ENCODE measurements at regions not wholly inside any gene's neighbourhood (a gene's known extent, or its start where the extent isn't known, plus 50 kb on each side); places are given as distances from the start of the nearest gene placed in this dataset.

DNA sequence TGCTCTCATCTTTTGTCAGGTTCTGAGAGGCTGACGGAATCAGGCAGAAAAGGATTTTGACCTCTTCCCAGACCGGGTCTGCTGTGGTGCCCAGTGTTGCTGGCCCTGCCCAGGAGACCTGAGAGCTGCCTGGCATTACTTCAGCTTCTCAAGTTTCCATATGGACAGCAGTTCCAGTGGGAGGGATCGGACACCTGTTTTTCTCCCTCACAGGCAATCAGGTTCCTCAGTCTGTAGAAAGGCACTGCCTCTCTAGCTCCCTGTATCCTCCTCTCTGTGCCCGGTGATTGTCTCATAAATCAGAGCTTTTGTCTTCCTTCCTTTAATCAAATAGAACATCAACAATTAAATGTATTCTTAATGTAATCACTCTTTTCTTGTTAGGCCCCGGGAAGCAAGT, 198.7 kb downstream of the SEMA6A start:
- Histone ChIP-seq H3K4me1 (ENCODE audit: insufficient read depth, low read length) (no peaks in the 10 kb centered on the region), H3K4me3 (ENCODE audit: insufficient read depth, low read length) (no peak overlapping the region), H3K9me3 (ENCODE audit: low read depth, low read length) (no peaks in the 10 kb centered on the region), H3K27ac (ENCODE audit: low read depth, low read length) (no peak overlapping the region), H2AFZ (ENCODE audit: low read length) (no peak overlapping the region), H4K20me1 (ENCODE audit: insufficient read depth, low read length) (no peaks in the 10 kb centered on the region), H3K79me2 (ENCODE audit: insufficient read depth, low read length) (no peaks in the 10 kb centered on the region), H3K4me2 (ENCODE audit: insufficient read depth, low read length) (no peak overlapping the region), H3K36me3 (ENCODE audit: insufficient read depth, low read length) (no peaks in the 10 kb centered on the region), H3K27me3 (ENCODE audit: insufficient read depth, low read length) (no peaks in the 10 kb centered on the region)
- no peak for DNase-seq (ENCODE audit: insufficient read length, low spot score, missing footprints)
- TF ChIP-seq, protein P1, sequence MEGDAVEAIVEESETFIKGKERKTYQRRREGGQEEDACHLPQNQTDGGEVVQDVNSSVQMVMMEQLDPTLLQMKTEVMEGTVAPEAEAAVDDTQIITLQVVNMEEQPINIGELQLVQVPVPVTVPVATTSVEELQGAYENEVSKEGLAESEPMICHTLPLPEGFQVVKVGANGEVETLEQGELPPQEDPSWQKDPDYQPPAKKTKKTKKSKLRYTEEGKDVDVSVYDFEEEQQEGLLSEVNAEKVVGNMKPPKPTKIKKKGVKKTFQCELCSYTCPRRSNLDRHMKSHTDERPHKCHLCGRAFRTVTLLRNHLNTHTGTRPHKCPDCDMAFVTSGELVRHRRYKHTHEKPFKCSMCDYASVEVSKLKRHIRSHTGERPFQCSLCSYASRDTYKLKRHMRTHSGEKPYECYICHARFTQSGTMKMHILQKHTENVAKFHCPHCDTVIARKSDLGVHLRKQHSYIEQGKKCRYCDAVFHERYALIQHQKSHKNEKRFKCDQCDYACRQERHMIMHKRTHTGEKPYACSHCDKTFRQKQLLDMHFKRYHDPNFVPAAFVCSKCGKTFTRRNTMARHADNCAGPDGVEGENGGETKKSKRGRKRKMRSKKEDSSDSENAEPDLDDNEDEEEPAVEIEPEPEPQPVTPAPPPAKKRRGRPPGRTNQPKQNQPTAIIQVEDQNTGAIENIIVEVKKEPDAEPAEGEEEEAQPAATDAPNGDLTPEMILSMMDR (IDR thresholded peaks at IDR 0.05; ENCODE audit: extremely low read depth, low read depth, low read length), result no peak

DNA sequence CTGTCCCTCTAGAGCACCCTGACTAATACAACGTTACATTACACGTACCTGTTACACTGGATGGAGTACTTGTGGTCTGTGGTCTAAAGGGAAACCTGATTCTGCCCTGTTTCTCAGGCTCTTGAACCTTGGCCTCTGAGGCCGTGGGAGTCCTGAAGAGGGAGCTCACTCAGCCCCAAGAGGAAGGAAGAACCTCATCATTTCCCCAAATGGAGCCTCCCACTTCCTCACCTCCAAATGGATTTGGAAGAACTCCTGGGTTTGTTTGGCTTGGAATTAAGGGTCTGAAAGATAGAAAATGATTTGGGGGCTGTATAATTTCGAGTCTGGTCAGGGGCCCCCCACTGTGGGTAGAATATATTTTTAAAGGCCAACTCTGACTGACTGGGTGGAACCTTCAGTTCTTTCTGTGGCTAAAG, 200.2 kb downstream of the SEMA6A start:
- Histone ChIP-seq H4K20me1 (ENCODE audit: insufficient read depth, low read length) (no peaks in the 10 kb centered on the region), H2AFZ (ENCODE audit: low read length) (no peak overlapping the region), H3K9me3 (ENCODE audit: low read depth, low read length) (no peaks in the 10 kb centered on the region), H3K4me1 (ENCODE audit: insufficient read depth, low read length) (no peaks in the 10 kb centered on the region), H3K36me3 (ENCODE audit: insufficient read depth, low read length) (no peaks in the 10 kb centered on the region), H3K27me3 (ENCODE audit: insufficient read depth, low read length) (no peaks in the 10 kb centered on the region), H3K4me2 (ENCODE audit: insufficient read depth, low read length) (no peak overlapping the region), H3K4me3 (ENCODE audit: insufficient read depth, low read length) (no peak overlapping the region), H3K27ac (ENCODE audit: low read depth, low read length) (no peak overlapping the region), H3K79me2 (ENCODE audit: insufficient read depth, low read length) (no peaks in the 10 kb centered on the region)
- TF ChIP-seq, protein P1 (IDR thresholded peaks at IDR 0.05; ENCODE audit: extremely low read depth, low read depth, low read length), result no peak
- no peak for DNase-seq (ENCODE audit: insufficient read length, low spot score, missing footprints)

DNA sequence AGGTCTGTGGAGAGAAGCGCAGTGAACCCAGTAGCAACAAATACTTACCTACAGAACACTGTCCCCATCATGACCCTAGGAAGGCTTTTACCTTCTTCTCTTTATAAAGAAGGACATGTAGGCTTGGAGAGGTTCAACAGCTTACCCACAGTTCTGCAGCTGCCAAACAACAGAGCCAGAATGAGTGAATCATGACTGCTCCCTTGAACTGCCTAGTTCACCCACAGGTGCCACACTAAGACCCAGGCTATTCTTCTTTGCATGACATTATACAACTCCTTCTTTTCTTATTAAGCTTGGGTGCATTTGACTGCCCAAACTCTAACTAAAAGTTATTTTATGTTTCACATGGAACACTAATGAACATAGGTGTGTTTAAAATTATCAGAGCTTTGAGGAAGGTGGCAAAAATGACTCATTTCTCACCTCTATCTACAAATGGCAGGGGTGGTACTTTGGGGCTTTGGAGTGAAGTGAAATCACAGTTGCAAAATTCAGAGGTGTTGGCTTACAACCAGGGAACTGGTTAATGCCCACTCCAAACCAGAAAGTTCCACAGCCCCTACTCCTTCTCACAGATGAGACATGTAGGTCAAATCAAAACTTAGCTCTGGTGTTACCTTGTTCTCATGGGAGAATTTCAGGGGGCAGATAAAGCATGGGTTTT, 201.6 kb downstream of the SEMA6A start:
- TF ChIP-seq, protein P1 (IDR thresholded peaks at IDR 0.05; ENCODE audit: extremely low read depth, low read depth, low read length), result no peak
- Histone ChIP-seq H3K79me2 (ENCODE audit: insufficient read depth, low read length) (no peaks in the 10 kb centered on the region), H3K36me3 (ENCODE audit: insufficient read depth, low read length) (no peaks in the 10 kb centered on the region), H3K27me3 (ENCODE audit: insufficient read depth, low read length) (no peaks in the 10 kb centered on the region), H3K4me3 (ENCODE audit: insufficient read depth, low read length) (no peak overlapping the region), H3K9me3 (ENCODE audit: low read depth, low read length) (no peaks in the 10 kb centered on the region), H4K20me1 (ENCODE audit: insufficient read depth, low read length) (no peaks in the 10 kb centered on the region), H3K27ac (ENCODE audit: low read depth, low read length) (no peak overlapping the region), H3K4me2 (ENCODE audit: insufficient read depth, low read length) (no peak overlapping the region), H2AFZ (ENCODE audit: low read length) (no peak overlapping the region), H3K4me1 (ENCODE audit: insufficient read depth, low read length) (no peaks in the 10 kb centered on the region)
- no peak for DNase-seq (ENCODE audit: insufficient read length, low spot score, missing footprints)

DNA sequence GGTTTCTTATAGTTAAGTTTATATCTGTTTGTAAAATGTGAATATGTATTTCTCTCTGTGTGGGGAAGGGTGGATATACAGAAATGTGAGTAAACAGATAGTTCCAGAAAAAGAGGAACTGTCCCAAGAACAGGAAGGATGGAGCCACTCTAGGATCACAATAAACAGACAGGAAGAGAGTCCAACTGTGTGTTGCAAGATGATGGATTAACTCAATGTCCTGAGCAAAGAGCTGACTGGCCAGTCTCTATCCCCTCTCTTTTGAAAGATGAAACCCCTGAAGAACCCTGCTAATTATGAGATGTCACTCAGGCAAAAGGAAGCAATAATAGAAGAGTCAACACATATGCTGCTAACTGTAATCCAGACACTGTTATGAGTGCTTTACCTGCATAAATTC, 202.7 kb downstream of the SEMA6A start:
- Histone ChIP-seq H2AFZ (ENCODE audit: low read length) (no peak overlapping the region), H3K27ac (ENCODE audit: low read depth, low read length) (no peak overlapping the region), H3K9me3 (ENCODE audit: low read depth, low read length) (no peaks in the 10 kb centered on the region), H3K36me3 (ENCODE audit: insufficient read depth, low read length) (no peaks in the 10 kb centered on the region), H4K20me1 (ENCODE audit: insufficient read depth, low read length) (no peaks in the 10 kb centered on the region), H3K79me2 (ENCODE audit: insufficient read depth, low read length) (no peaks in the 10 kb centered on the region), H3K4me3 (ENCODE audit: insufficient read depth, low read length) (no peak overlapping the region), H3K4me1 (ENCODE audit: insufficient read depth, low read length) (no peaks in the 10 kb centered on the region), H3K27me3 (ENCODE audit: insufficient read depth, low read length) (no peaks in the 10 kb centered on the region), H3K4me2 (ENCODE audit: insufficient read depth, low read length) (no peak overlapping the region)
- TF ChIP-seq, protein P1 (IDR thresholded peaks at IDR 0.05; ENCODE audit: extremely low read depth, low read depth, low read length), result no peak
- no peak for DNase-seq (ENCODE audit: insufficient read length, low spot score, missing footprints)

All from osteoblast (primary cell).